HL-60 (cell line): ENCODE measurements at regions not wholly inside any gene's neighbourhood (a gene's known extent, or its start where the extent isn't known, plus 50 kb on each side); places are given as distances from the start of the nearest gene placed in this dataset.

ENCODE experiments used
- DNase-seq, 2 experiments: peaks; one replicate each; pipeline ENCODE4 v3.0.0-alpha.2; 2010 to 2020; ENCODE audit warnings: low read depth in 1 of 2, low spot score in 1 of 2
- H3K27ac ChIP-seq: fragments of 250-450 bp; sonication (Bioruptor Pico); replicated peaks from 2 replicates; pipeline ENCODE4 v1.5.1; 2020; ENCODE audit warnings: mild to moderate bottlenecking, moderate library complexity
- H3K27me3 ChIP-seq: fragments of 250-450 bp; sonication (Bioruptor Pico); 2 replicates; pipeline ENCODE4 v1.5.1; 2021; ENCODE audit warnings: mild to moderate bottlenecking, moderate library complexity; ENCODE audit not compliant: insufficient read depth, poor library complexity, severe bottlenecking
- H3K4me3 ChIP-seq: replicated peaks from 2 replicates; pipeline ENCODE4 v1.5.1; 2011; ENCODE audit warnings: mild to moderate bottlenecking, control low read depth, low read length; ENCODE audit not compliant: insufficient read depth
- GABPA ChIP-seq: IDR thresholded peaks from 2 replicates; pipeline ENCODE4 v1.6.1; 2012; ENCODE audit warnings: low read depth
- POLR2AphosphoS5 ChIP-seq: IDR thresholded peaks from 2 replicates; pipeline ENCODE4 v1.6.1; 2012; ENCODE audit warnings: low read depth
- SPI1 ChIP-seq: IDR thresholded peaks from 2 replicates; pipeline ENCODE4 v1.6.1; 2012; ENCODE audit warnings: low read depth, mild to moderate bottlenecking, borderline replicate concordance
- TF ChIP-seq, protein P1 (sequence below): IDR thresholded peaks from 2 replicates; pipeline ENCODE4 v1.6.1; 2012; ENCODE audit warnings: low read depth; ENCODE audit not compliant: insufficient replicate concordance
- TF ChIP-seq, protein P2 (sequence below): IDR thresholded peaks from one replicate; pipeline ENCODE4 v1.5.1; 2011; ENCODE audit warnings: low read length, control low read depth, inconsistent platforms; ENCODE audit not compliant: insufficient read depth

DNA sequence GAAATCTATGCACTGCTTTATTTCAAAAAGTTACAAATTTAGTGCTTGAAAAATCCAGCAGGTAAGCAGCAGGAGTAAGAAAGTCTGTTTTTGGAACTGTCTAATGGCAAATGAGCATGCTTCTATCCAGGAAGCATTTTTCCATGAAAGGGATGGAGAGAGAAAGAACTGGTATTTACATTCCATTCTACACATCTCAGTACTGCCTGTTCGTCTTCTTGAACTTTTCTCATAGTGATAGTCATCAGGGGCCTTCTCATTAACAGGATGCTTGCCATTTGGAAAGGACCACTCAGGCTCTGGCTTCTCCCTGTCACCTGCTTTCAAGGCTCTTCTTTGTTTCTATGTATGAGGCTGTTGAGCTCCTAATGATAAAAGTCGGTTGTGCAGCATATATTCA lies 267.3 kb upstream of the IL12A start:
- no peak for DNase-seq
- Histone ChIP-seq H3K27ac (no peak overlapping the region), H3K27me3 (no peaks in the 10 kb centered on the region), H3K4me3 (no peak overlapping the region)
- TF ChIP-seq, protein P1, sequence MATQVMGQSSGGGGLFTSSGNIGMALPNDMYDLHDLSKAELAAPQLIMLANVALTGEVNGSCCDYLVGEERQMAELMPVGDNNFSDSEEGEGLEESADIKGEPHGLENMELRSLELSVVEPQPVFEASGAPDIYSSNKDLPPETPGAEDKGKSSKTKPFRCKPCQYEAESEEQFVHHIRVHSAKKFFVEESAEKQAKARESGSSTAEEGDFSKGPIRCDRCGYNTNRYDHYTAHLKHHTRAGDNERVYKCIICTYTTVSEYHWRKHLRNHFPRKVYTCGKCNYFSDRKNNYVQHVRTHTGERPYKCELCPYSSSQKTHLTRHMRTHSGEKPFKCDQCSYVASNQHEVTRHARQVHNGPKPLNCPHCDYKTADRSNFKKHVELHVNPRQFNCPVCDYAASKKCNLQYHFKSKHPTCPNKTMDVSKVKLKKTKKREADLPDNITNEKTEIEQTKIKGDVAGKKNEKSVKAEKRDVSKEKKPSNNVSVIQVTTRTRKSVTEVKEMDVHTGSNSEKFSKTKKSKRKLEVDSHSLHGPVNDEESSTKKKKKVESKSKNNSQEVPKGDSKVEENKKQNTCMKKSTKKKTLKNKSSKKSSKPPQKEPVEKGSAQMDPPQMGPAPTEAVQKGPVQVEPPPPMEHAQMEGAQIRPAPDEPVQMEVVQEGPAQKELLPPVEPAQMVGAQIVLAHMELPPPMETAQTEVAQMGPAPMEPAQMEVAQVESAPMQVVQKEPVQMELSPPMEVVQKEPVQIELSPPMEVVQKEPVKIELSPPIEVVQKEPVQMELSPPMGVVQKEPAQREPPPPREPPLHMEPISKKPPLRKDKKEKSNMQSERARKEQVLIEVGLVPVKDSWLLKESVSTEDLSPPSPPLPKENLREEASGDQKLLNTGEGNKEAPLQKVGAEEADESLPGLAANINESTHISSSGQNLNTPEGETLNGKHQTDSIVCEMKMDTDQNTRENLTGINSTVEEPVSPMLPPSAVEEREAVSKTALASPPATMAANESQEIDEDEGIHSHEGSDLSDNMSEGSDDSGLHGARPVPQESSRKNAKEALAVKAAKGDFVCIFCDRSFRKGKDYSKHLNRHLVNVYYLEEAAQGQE, result no peak
- TF ChIP-seq POLR2AphosphoS5 (no peak), SPI1 (no peak), GABPA (no peak)
- TF ChIP-seq, protein P2, sequence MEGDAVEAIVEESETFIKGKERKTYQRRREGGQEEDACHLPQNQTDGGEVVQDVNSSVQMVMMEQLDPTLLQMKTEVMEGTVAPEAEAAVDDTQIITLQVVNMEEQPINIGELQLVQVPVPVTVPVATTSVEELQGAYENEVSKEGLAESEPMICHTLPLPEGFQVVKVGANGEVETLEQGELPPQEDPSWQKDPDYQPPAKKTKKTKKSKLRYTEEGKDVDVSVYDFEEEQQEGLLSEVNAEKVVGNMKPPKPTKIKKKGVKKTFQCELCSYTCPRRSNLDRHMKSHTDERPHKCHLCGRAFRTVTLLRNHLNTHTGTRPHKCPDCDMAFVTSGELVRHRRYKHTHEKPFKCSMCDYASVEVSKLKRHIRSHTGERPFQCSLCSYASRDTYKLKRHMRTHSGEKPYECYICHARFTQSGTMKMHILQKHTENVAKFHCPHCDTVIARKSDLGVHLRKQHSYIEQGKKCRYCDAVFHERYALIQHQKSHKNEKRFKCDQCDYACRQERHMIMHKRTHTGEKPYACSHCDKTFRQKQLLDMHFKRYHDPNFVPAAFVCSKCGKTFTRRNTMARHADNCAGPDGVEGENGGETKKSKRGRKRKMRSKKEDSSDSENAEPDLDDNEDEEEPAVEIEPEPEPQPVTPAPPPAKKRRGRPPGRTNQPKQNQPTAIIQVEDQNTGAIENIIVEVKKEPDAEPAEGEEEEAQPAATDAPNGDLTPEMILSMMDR, result no peak

DNA sequence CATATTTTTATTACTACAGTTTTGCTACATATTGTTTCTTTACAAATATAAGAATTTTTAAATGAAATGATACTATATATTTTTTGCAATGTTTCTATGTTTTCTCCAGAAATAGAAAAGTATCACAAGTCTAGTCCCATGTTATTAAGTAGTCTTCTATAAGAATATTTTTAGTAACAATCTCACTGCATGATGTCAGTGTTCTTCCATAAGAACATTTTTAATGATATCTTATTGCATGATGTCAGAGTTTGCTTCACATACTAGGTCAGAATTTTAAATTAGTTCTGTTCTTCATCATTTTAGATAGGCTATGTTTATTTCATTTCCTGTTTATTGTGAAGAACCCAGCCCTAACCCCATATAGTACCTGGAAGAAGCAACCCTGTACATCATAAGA lies 265.3 kb upstream of the IL12A start:
- H3K27ac ChIP-seq, result no peak overlapping the region
- no peak for DNase-seq
- H3K27me3 ChIP-seq, result no peaks in the 10 kb centered on the region
- TF ChIP-seq GABPA (no peak), POLR2AphosphoS5 (no peak)
- TF ChIP-seq, protein P1, result no peak
- no peak overlapping the region for H3K4me3 ChIP-seq

DNA sequence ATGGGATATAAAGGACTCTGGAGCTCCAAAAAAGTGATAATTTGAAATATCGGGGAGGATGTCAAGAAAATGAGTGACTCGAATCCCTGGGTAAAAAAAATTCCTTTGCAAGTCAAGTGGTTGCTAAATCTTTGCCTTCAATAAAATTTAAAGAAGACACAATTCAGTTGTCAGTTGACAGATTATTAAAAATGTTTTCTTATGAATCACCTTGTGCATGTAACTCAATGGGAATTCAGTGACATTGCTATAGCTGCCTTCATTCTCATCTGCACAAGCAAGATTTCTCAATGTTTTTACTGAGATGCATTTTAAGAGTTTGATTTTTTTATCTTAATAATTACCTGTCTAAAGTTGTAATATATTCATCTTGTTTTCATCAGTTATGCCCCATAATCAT lies 264.0 kb upstream of the IL12A start:
- TF ChIP-seq SPI1 (no peak), POLR2AphosphoS5 (no peak), GABPA (no peak)
- TF ChIP-seq, protein P2, result no peak
- TF ChIP-seq, protein P1, result no peak
- DNase-seq, result no peak
- Histone ChIP-seq H3K27ac (no peak overlapping the region), H3K4me3 (no peak overlapping the region), H3K27me3 (no peaks in the 10 kb centered on the region)
